LNCAP (cell line): ENCODE measurements at regions not wholly inside any gene's neighbourhood (a gene's known extent, or its start where the extent isn't known, plus 50 kb on each side); places are given as distances from the start of the nearest gene placed in this dataset.

Source experiments
- CTCF ChIP-seq: fragments of 450-650 bp; IDR thresholded peaks from 2 replicates; pipeline ENCODE4 v1.5.1; 2017; ENCODE audit warnings: mild to moderate bottlenecking

GRCh38 chr5:91963166-91963565 is 580.0 kb upstream of the ARRDC3 start:
- no peak for TF ChIP-seq CTCF

- TF ChIP-seq CTCF: no peak
Observed at GRCh38 chr5:91957666-91958065, 574.5 kb upstream of the ARRDC3 start.

- no peak for TF ChIP-seq CTCF
Observed at GRCh38 chr5:91956738-91957137, 573.6 kb upstream of the ARRDC3 start.

GRCh38 chr5:91955610-91956009 is 572.5 kb upstream of the ARRDC3 start:
- no peak for TF ChIP-seq CTCF

- no peak for TF ChIP-seq CTCF
Observed at GRCh38 chr5:91954136-91954535, 571.0 kb upstream of the ARRDC3 start.

- no peak for TF ChIP-seq CTCF
Observed at GRCh38 chr5:91950328-91950727, 567.2 kb upstream of the ARRDC3 start.

- TF ChIP-seq CTCF: no peak
Observed at GRCh38 chr5:91946870-91947269, 563.8 kb upstream of the ARRDC3 start.

- TF ChIP-seq CTCF: no peak
Observed at GRCh38 chr5:91941588-91941987, 558.5 kb upstream of the ARRDC3 start.
